Kidney (tissue), 13 donors: ENCODE measurements at regions not wholly inside any gene's neighbourhood (a gene's known extent, or its start where the extent isn't known, plus 50 kb on each side); places are given as distances from the start of the nearest gene placed in this dataset.

Experiments
- DNase-seq, 5 donors: peaks; one replicate each; pipeline ENCODE4 v3.0.0-alpha.2; 2013 to 2020
- FAIRE-seq: peaks from 2 replicates; lab custom pipeline; 2012; peaks lifted over from hg19 to GRCh38; lab: Jason Lieb, UNC
- H3K27ac ChIP-seq, 2 donors: one replicate each; pipeline ENCODE4 v1.7.0; 2013; ENCODE audit warnings: low read depth in 2 of 2, low read length in 2 of 2, inconsistent platforms in 1 of 2
- H3K27me3 ChIP-seq: one replicate; pipeline ENCODE4 v1.7.1; 2013; ENCODE audit warnings: low read length, inconsistent platforms; ENCODE audit not compliant: control insufficient read depth, insufficient read depth
- H3K36me3 ChIP-seq, 3 donors: one replicate each; pipeline versions ENCODE4 v1.7.0 to v1.7.1; 2013; ENCODE audit warnings: low read length in 3 of 3, control low read depth in 1 of 3, inconsistent platforms in 1 of 3; ENCODE audit not compliant: insufficient read depth in 3 of 3, control insufficient read depth in 2 of 3
- H3K4me1 ChIP-seq, 3 donors: one replicate each; pipeline versions ENCODE4 v1.7.0 to v1.7.1; 2013; ENCODE audit warnings: low read length in 3 of 3, inconsistent platforms in 1 of 3, low read depth in 1 of 3; ENCODE audit not compliant: control insufficient read depth in 2 of 3, insufficient read depth in 2 of 3
- H3K4me3 ChIP-seq, 3 donors: one replicate each; pipeline versions ENCODE4 v1.7.0 to v1.8.1; 2013; ENCODE audit warnings: low read length in 3 of 3, control low read depth in 1 of 3, inconsistent platforms in 1 of 3
- H3K9ac ChIP-seq, 3 donors: one replicate each; pipeline versions ENCODE4 v1.7.0 to v1.7.1; 2013; ENCODE audit warnings: low read length in 3 of 3, control low read depth in 1 of 3, inconsistent platforms in 1 of 3
- H3K9me3 ChIP-seq, 3 donors: one replicate each; pipeline versions ENCODE4 v1.7.0 to v1.7.1; 2013; ENCODE audit warnings: low read length in 3 of 3, control low read depth in 1 of 3, inconsistent platforms in 1 of 3; ENCODE audit not compliant: control insufficient read depth in 2 of 3, insufficient read depth in 1 of 3
- CTCF ChIP-seq: IDR thresholded peaks from 3 replicates; pipeline ENCODE4 v1.5.1; 2012; ENCODE audit warnings: mild to moderate bottlenecking, moderate library complexity, borderline replicate concordance; ENCODE audit not compliant: insufficient read depth; ENCODE audit errors: extremely low read depth
- intact Hi-C: fragments of 100-400 bp; cut with DNase I; formaldehyde crosslinking; loops from one replicate; pipeline ENCODE4 v1.11.1; 2022
- donor health status: control.
- donor health status: control.
- donor health status: control.
- donor health status: control.
- donor health status: control.
- donor health status: DM: yes; HTN: yes; CAD: no.
- donor health status: Normal renal cell carcinoma (clear cell type).

GRCh38 chr2:16507655-16508489 lies 157.8 kb downstream of the CYRIA start:
- H3K9ac ChIP-seq: no peak overlapping the region
- peak overlapping the region in 1 of 3 donors; percentile 36 for H3K4me3 ChIP-seq
- FAIRE-seq (no peak), DNase-seq (peak; percentile 78 to 87 (median 85))
- peaks cover 3% of the 10 kb centered on the region for H3K27me3 ChIP-seq
- no peaks in the 10 kb centered on the region for H3K4me1 ChIP-seq
- no peak overlapping the region for H3K27ac ChIP-seq
- no peaks in the 10 kb centered on the region for H3K9me3 ChIP-seq
- H3K36me3 ChIP-seq: no peaks in the 10 kb centered on the region
- intact Hi-C loops: no loop called here
- peak; percentile 76 for TF ChIP-seq CTCF

GRCh38 chr2:16506366-16506765 lies 159.3 kb downstream of the CYRIA start:
- intact Hi-C loops: no loop called here
- peak in 1 of 5 donors; percentile 44 for DNase-seq
- no peak for TF ChIP-seq CTCF
- H3K27ac ChIP-seq: no peak overlapping the region
- H3K36me3 ChIP-seq: no peaks in the 10 kb centered on the region
- peaks cover 3% of the 10 kb centered on the region for H3K27me3 ChIP-seq
- no peak overlapping the region for H3K4me3 ChIP-seq
- no peak for FAIRE-seq
- H3K9ac ChIP-seq: no peak overlapping the region
- no peaks in the 10 kb centered on the region for H3K9me3 ChIP-seq
- no peaks in the 10 kb centered on the region for H3K4me1 ChIP-seq

- no peak overlapping the region for H3K4me3 ChIP-seq
- no peak for TF ChIP-seq CTCF
- H3K27ac ChIP-seq: no peak overlapping the region
- H3K27me3 ChIP-seq: no peaks in the 10 kb centered on the region
- intact Hi-C loops: no loop called here
- no peaks in the 10 kb centered on the region for H3K4me1 ChIP-seq
- H3K36me3 ChIP-seq: no peaks in the 10 kb centered on the region
- FAIRE-seq (no peak), DNase-seq (no peak)
- no peaks in the 10 kb centered on the region for H3K9me3 ChIP-seq
- H3K9ac ChIP-seq: no peak overlapping the region
These were observed 168.9 kb downstream of the CYRIA start for GRCh38 chr2:16496426-16497388.
